DOHH2 (cell line): ENCODE measurements at regions not wholly inside any gene's neighbourhood (a gene's known extent, or its start where the extent isn't known, plus 50 kb on each side); places are given as distances from the start of the nearest gene placed in this dataset.

Source experiments
- EZH2phosphoT487 ChIP-seq: fragments of 200-600 bp; sonication (generic); IDR thresholded peaks from 2 replicates; pipeline ENCODE4 v1.6.1; 2017; ENCODE audit warnings: borderline replicate concordance, mild to moderate bottlenecking, antibody characterized with exemption, low read length, moderate library complexity, mixed read lengths
- TF ChIP-seq, protein P1 (sequence below): fragments of 200-600 bp; sonication (generic); IDR thresholded peaks from one replicate; pipeline ENCODE4 v1.5.1; 2014; ENCODE audit warnings: antibody characterized with exemption, mild to moderate bottlenecking, low read depth, low read length; ENCODE audit not compliant: poor library complexity, severe bottlenecking

DNA sequence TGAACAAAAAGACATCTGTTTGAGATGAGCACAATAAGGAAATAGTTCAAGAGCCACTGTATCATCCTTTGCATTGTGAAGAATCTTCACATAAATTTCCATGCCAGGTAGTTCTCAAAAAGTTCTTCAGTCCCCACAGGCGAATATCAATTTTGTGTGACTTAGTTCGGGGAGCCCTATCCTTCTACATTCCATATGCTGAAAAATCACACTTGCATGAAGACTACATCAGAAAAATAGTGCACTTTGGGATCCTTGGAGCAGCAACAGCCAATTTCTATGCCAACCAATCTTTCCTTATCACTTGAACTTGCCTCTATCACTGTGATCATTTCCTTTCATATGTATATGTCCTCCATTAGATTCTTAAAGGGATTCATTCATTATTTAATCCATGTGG lies 830.6 kb upstream of the POU3F3 start:
- TF ChIP-seq, protein P1, sequence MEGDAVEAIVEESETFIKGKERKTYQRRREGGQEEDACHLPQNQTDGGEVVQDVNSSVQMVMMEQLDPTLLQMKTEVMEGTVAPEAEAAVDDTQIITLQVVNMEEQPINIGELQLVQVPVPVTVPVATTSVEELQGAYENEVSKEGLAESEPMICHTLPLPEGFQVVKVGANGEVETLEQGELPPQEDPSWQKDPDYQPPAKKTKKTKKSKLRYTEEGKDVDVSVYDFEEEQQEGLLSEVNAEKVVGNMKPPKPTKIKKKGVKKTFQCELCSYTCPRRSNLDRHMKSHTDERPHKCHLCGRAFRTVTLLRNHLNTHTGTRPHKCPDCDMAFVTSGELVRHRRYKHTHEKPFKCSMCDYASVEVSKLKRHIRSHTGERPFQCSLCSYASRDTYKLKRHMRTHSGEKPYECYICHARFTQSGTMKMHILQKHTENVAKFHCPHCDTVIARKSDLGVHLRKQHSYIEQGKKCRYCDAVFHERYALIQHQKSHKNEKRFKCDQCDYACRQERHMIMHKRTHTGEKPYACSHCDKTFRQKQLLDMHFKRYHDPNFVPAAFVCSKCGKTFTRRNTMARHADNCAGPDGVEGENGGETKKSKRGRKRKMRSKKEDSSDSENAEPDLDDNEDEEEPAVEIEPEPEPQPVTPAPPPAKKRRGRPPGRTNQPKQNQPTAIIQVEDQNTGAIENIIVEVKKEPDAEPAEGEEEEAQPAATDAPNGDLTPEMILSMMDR, result no peak
- no peak for TF ChIP-seq EZH2phosphoT487
